ENCODE measurements at regions not wholly inside any gene's neighbourhood (a gene's known extent, or its start where the extent isn't known, plus 50 kb on each side); places are given as distances from the start of the nearest gene placed in this dataset.

DNA sequence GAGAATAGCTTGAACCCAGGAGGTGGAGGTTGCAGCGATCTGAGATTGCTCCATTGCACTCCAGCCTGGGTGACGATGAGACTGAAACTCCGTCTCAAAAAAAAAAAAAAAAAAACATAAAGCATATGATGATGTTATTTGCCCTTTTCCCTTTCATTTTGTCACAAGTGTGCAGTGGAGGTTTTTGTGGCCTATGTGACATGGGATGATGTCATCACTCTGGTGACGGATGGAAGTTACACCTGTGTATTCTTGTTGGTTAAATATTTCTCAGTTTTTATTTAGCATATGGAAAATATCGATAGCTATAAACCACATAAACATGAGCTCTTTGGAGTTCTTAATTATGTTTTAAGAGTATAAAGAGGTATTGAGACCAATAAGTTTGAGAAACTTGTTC, 71.8 kb upstream of the EMX2 start:
- H3K27me3 Mint-ChIP-seq = peaks cover 3% of the 10 kb centered on the region
- no peaks in the 10 kb centered on the region for H3K9me3 Mint-ChIP-seq (ENCODE audit: low read depth)
- DNase-seq (no peak), ATAC-seq (no peak)
- CTCF ChIA-PET = no interaction called here
- intact Hi-C loops (cut with DNase I, micrococcal nuclease) = no loop called here
- POLR2A ChIA-PET = no interaction called here
- H3K36me3 Mint-ChIP-seq (ENCODE audit: low read depth) = no peaks in the 10 kb centered on the region
- H3K27ac Mint-ChIP-seq = no peak overlapping the region
- H3K4me1 Mint-ChIP-seq = no peaks in the 10 kb centered on the region
- no peak overlapping the region for H3K4me3 Mint-ChIP-seq

- intact Hi-C loops (cut with DNase I, micrococcal nuclease) = no loop called here
- no peaks in the 10 kb centered on the region for H3K4me1 Mint-ChIP-seq
- DNase-seq = no peak
- H3K9me3 Mint-ChIP-seq (ENCODE audit: low read depth) = no peaks in the 10 kb centered on the region
- POLR2A ChIA-PET = no interaction called here
- peaks cover 3% of the 10 kb centered on the region for H3K27me3 Mint-ChIP-seq
- H3K27ac Mint-ChIP-seq = no peak overlapping the region
- no peaks in the 10 kb centered on the region for H3K36me3 Mint-ChIP-seq (ENCODE audit: low read depth)
- CTCF ChIA-PET = no interaction called here
- no peak overlapping the region for H3K4me3 Mint-ChIP-seq
- no peak for ATAC-seq
Measured at GRCh38 chr10:117468665-117469064, 73.9 kb upstream of the EMX2 start.

DNA sequence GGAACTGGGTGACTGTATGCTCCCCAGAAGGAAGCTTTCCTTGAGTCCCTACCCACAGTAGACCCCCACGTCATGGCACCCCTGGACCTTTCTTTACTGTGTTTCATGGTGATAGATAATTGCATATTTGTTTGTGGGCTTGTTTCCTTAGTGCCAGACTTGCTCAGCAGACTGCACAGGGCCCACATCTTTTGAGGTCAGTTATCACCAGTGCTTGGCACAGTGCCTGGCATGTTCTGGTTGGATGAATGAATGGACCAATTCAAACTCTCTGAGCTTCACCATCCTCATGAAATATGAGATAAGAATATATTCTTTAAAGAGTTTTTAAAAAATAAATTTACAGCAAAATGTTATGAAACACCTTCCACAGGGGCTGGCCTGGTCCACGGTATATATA, 78.4 kb upstream of the EMX2 start:
- no peaks in the 10 kb centered on the region for H3K4me1 Mint-ChIP-seq
- CTCF ChIA-PET = interaction anchor here (0.6 kb wide), 1 partner anchor 290 kb away, joined by 5 read pairs; no protein-coding TSS in a partner anchor
- H3K36me3 Mint-ChIP-seq (ENCODE audit: low read depth) = no peaks in the 10 kb centered on the region
- no peak overlapping the region for H3K27ac Mint-ChIP-seq
- POLR2A ChIA-PET = no interaction called here
- no peaks in the 10 kb centered on the region for H3K9me3 Mint-ChIP-seq (ENCODE audit: low read depth)
- intact Hi-C loops (cut with DNase I, micrococcal nuclease) = no loop called here
- ATAC-seq (no peak), DNase-seq (no peak)
- H3K27me3 Mint-ChIP-seq = peaks cover 2% of the 10 kb centered on the region
- H3K4me3 Mint-ChIP-seq = no peak overlapping the region

DNA sequence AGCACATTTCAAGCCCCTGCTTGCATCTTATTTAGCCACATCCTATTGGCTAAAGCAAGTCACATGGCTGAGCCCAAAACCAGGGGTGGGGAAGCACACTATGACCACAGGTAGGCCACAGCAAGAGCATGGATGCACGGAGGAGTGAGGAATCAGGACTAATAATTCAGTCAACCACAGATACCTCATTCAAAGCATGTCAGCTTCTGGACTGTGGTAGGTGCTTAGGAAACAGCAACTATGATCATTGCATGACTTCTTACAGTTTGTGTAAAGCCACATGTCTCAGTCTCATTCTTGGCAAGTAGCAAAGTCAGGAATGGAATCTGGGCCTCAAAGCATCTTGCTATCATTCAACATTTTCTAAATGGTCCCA, 79.0 kb upstream of the EMX2 start:
- H3K36me3 Mint-ChIP-seq (ENCODE audit: low read depth) = no peaks in the 10 kb centered on the region
- no peak overlapping the region for H3K4me3 Mint-ChIP-seq
- DNase-seq (no peak), ATAC-seq (no peak)
- H3K27me3 Mint-ChIP-seq = peaks cover 4% of the 10 kb centered on the region
- ChIA-PET POLR2A (no interaction called here), CTCF (no interaction called here)
- H3K27ac Mint-ChIP-seq = no peak overlapping the region
- intact Hi-C loops (cut with DNase I, micrococcal nuclease) = no loop called here
- no peaks in the 10 kb centered on the region for H3K9me3 Mint-ChIP-seq (ENCODE audit: low read depth)
- no peaks in the 10 kb centered on the region for H3K4me1 Mint-ChIP-seq

DNA sequence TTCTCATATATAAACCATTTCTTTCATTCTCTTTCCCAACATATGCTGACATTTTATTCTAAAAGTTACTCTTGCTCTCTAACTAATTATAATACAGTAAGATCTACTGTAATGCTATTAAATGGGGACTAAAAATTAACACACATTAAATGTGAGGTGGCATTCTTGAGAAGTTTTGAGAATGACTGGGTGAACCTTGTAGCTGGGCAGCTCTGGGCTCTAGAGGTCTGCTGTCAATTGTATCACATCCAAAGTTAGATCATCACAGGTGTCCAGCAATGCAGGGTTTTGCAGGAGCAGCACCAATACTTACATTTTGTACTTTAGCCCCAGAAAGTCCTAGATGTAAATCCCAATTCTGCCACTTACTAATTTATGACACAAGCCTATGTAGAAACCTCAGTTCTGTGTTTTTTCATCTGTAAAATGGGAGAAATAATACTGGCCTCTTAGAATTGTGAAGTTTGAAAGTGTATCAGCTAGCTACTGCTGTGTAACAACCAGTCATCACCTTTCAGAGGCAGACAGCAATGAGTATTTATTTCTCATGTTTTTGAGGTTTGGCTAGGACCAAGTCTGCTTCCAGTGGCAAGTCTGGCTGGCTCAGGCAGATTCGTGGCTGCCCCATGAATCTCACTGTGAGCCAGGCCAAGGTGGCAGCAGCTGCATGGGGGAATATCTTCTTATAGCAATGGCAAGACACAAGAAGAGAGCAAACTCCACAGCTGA, 79.6 kb upstream of the EMX2 start:
- peaks cover 2% of the 10 kb centered on the region for H3K27me3 Mint-ChIP-seq
- no peak overlapping the region for H3K4me3 Mint-ChIP-seq
- no peak for ATAC-seq
- H3K27ac Mint-ChIP-seq = no peak overlapping the region
- ChIA-PET CTCF (no interaction called here), POLR2A (no interaction called here)
- no peaks in the 10 kb centered on the region for H3K9me3 Mint-ChIP-seq (ENCODE audit: low read depth)
- H3K4me1 Mint-ChIP-seq = no peaks in the 10 kb centered on the region
- no peak for DNase-seq
- H3K36me3 Mint-ChIP-seq (ENCODE audit: low read depth) = no peaks in the 10 kb centered on the region
- intact Hi-C loops (cut with DNase I, micrococcal nuclease) = no loop called here

DNA sequence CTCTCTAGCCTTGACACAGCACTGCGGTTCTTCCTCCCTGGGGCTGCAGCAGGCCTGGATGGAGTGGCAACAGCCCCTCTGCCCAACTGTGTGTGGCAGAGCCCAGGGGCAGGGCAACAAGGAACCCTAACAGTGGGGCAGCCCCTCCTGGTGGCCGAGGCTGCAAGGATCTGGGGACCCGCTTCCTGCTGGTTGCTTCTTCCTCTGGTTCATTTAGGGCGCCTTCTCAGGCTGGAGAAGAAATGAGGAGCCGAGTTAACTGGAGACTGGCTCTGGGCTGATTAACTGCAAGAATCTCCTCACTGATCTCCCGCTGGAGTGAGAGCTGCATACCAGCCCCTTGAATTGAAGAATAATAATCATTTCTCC, 80.1 kb upstream of the EMX2 start:
- DNase-seq = peak; percentile 10
- H3K4me1 Mint-ChIP-seq = no peaks in the 10 kb centered on the region
- no peaks in the 10 kb centered on the region for H3K36me3 Mint-ChIP-seq (ENCODE audit: low read depth)
- POLR2A ChIA-PET = no interaction called here
- no peak overlapping the region for H3K4me3 Mint-ChIP-seq
- H3K9me3 Mint-ChIP-seq (ENCODE audit: low read depth) = no peaks in the 10 kb centered on the region
- intact Hi-C loops (cut with DNase I, micrococcal nuclease) = no loop called here
- H3K27me3 Mint-ChIP-seq = peaks cover 3% of the 10 kb centered on the region
- H3K27ac Mint-ChIP-seq = no peak overlapping the region
- ATAC-seq = no peak
- CTCF ChIA-PET = no interaction called here

GRCh38 chr10:117461766-117462423, 80.7 kb upstream of the EMX2 start:
- CTCF ChIA-PET = interaction anchor here (0.6 to 1.1 kb wide), 4 partner anchors 34 to 646 kb away, joined by 3 to 4 read pairs (median 4); no protein-coding TSS in a partner anchor

GRCh38 chr10:117460846-117461765, 81.4 kb upstream of the EMX2 start:
- ChIA-PET POLR2A (no interaction called here), CTCF (interaction anchor here (0.6 to 1.1 kb wide), 4 partner anchors 35 to 645 kb away, joined by 3 to 4 read pairs (median 4); no protein-coding TSS in a partner anchor)

More at GRCh38 chr10:117461766-117462423, 80.7 kb upstream of the EMX2 start:
- no peak overlapping the region for H3K4me3 Mint-ChIP-seq
- no peak for ATAC-seq
- POLR2A ChIA-PET = no interaction called here
- no peaks in the 10 kb centered on the region for H3K4me1 Mint-ChIP-seq
- intact Hi-C loops (cut with DNase I, micrococcal nuclease) = no loop called here
- H3K27ac Mint-ChIP-seq = no peak overlapping the region
- H3K27me3 Mint-ChIP-seq = peaks cover 4% of the 10 kb centered on the region
- no peaks in the 10 kb centered on the region for H3K9me3 Mint-ChIP-seq (ENCODE audit: low read depth)
- DNase-seq = no peak
- no peaks in the 10 kb centered on the region for H3K36me3 Mint-ChIP-seq (ENCODE audit: low read depth)

DNA sequence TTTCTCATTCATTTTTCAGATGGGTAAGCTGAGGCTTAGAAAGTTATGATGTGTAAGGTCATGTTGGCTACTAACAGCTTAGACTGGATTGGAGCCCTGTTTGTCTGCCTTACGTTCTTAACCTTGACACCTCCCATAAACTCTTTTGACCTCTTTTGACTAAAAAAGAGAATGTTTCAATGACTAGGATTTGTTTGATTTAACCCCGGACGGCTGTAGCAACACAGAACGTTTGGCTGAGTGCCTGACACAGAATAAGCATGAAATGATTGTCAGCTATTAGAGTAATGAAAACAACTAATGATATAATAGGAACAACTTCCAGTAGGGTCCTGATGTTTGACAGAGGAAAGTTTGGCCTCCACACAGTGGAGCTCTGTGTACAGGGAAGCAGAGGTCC, 83.3 kb upstream of the PDZD8 start:
- H3K36me3 Mint-ChIP-seq (ENCODE audit: low read depth) = no peaks in the 10 kb centered on the region
- H3K9me3 Mint-ChIP-seq (ENCODE audit: low read depth) = peaks cover 1% of the 10 kb centered on the region
- H3K4me3 Mint-ChIP-seq = no peak overlapping the region
- ATAC-seq (no peak), DNase-seq (no peak)
- intact Hi-C loops (cut with DNase I, micrococcal nuclease) = no loop called here
- H3K27me3 Mint-ChIP-seq = peaks cover 10% of the 10 kb centered on the region
- POLR2A ChIA-PET = no interaction called here
- CTCF ChIA-PET = interaction anchor here (0.6 to 1.8 kb wide), 3 partner anchors 12 to 355 kb away, joined by 3 to 5 read pairs (median 3); no protein-coding TSS in a partner anchor
- H3K27ac Mint-ChIP-seq = no peak overlapping the region
- no peaks in the 10 kb centered on the region for H3K4me1 Mint-ChIP-seq

More at GRCh38 chr10:117460846-117461765, 81.4 kb upstream of the EMX2 start:
- H3K27me3 Mint-ChIP-seq = peaks cover 6% of the 10 kb centered on the region
- DNase-seq (no peak), ATAC-seq (no peak)
- no peaks in the 10 kb centered on the region for H3K4me1 Mint-ChIP-seq
- intact Hi-C loops (cut with DNase I, micrococcal nuclease) = no loop called here
- no peak overlapping the region for H3K27ac Mint-ChIP-seq
- no peaks in the 10 kb centered on the region for H3K36me3 Mint-ChIP-seq (ENCODE audit: low read depth)
- H3K9me3 Mint-ChIP-seq (ENCODE audit: low read depth) = no peaks in the 10 kb centered on the region
- H3K4me3 Mint-ChIP-seq = no peak overlapping the region

DNA sequence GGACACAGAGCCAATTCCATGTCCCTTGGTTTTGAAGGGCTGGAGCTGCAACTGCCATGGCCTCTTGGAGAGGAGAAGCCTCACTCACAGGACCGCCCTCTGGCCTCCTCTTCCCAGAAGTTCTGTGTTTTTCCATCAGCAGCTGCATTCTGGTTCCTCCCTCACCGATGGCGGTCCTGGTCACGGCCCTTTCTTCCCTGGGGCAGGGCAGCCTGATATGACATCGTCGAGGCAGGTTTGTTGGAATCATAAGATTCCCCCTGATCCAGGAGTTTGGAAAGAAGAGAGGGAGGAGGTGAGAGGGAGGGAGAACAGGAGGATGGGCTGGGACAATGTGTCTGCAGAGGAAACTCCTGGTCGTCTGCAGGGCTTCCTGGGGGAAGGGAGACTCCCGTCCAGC, 82.7 kb upstream of the PDZD8 start:
- peaks cover 10% of the 10 kb centered on the region for H3K27me3 Mint-ChIP-seq
- H3K4me1 Mint-ChIP-seq = no peaks in the 10 kb centered on the region
- no peak for ATAC-seq
- no peak overlapping the region for H3K27ac Mint-ChIP-seq
- H3K9me3 Mint-ChIP-seq (ENCODE audit: low read depth) = peaks cover 7% of the 10 kb centered on the region
- intact Hi-C loops (cut with DNase I, micrococcal nuclease) = no loop called here
- H3K36me3 Mint-ChIP-seq (ENCODE audit: low read depth) = no peaks in the 10 kb centered on the region
- POLR2A ChIA-PET = no interaction called here
- no peak overlapping the region for H3K4me3 Mint-ChIP-seq
- CTCF ChIA-PET = interaction anchor here (1.2 to 1.8 kb wide), 2 partner anchors 11 to 16 kb away, joined by 3 to 5 read pairs; no protein-coding TSS in a partner anchor
- no peak for DNase-seq

DNA sequence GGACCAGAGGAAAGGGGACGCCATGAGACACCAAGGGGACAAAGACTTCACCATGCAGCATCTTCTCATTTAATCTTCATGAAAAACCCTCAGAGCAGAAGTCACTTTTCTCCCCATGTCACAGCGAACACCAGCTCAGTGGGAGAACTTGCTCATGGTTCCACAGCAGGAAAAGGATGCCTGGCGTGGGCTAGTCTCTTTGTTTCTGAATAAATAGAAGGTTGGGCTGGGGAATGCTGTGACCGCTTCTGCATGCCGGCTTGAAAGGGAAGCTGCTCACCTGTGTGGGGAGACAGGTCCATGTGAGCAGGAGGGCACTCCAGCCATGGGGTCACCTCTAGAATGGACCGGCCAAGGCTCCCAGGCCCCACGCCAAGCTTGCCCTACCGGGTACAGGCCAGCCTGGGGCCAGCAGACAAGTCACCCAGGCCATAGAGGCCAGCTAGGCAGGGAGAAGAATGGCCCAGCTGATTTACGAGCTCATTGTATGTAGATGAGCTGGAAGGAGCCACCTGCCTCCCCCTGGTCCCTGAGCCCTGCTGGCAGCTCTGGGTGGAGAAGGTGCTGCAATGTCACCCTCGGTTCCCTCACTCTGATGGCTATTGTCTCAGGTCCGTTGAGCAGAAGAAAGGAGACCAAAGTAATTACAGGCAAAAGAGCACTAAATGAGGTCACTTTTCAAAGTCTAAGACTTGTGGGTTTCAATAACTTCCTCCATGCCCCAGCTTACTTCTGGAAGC, 82.0 kb upstream of the PDZD8 start:
- peaks cover 11% of the 10 kb centered on the region for H3K9me3 Mint-ChIP-seq (ENCODE audit: low read depth)
- DNase-seq = no peak
- POLR2A ChIA-PET = no interaction called here
- no peak for ATAC-seq
- no peak overlapping the region for H3K4me3 Mint-ChIP-seq
- intact Hi-C loops (cut with DNase I, micrococcal nuclease) = no loop called here
- no peaks in the 10 kb centered on the region for H3K36me3 Mint-ChIP-seq (ENCODE audit: low read depth)
- H3K27ac Mint-ChIP-seq = no peak overlapping the region
- H3K27me3 Mint-ChIP-seq = peaks cover 14% of the 10 kb centered on the region
- H3K4me1 Mint-ChIP-seq = no peaks in the 10 kb centered on the region
- CTCF ChIA-PET = interaction anchor here (1.8 kb wide), 1 partner anchor 15 kb away, joined by 5 read pairs; no protein-coding TSS in a partner anchor
